ENCODE measurements at regions not wholly inside any gene's neighbourhood (a gene's known extent, or its start where the extent isn't known, plus 50 kb on each side); places are given as distances from the start of the nearest gene placed in this dataset.

GRCh38 chr20:57841297-57841866, 131.6 kb upstream of the PMEPA1 start:
- peak; percentile 17 for DNase-seq
- no peak overlapping the region for H2BK12ac ChIP-seq (ENCODE audit: insufficient read length, low read depth, low read length)
- no peak overlapping the region for H4K8ac ChIP-seq (replicated peaks; ENCODE audit: insufficient read length, low read depth, low read length)
- H4K5ac ChIP-seq (ENCODE audit: insufficient read length, low read depth, low read length): no peak overlapping the region
- H4K20me1 ChIP-seq (ENCODE audit: control insufficient read depth, insufficient read depth, insufficient read length): no peaks in the 10 kb centered on the region
- H3K27me3 ChIP-seq (ENCODE audit: insufficient read depth, low read length): no peaks in the 10 kb centered on the region
- H3K4ac ChIP-seq (ENCODE audit: low read depth, low read length): no peak overlapping the region
- no peaks in the 10 kb centered on the region for H3K23me2 ChIP-seq (ENCODE audit: insufficient read length, low read depth, low read length, poor library complexity, severe bottlenecking)
- no peak overlapping the region; the same call in 1 of the 2 replicates for H3K14ac ChIP-seq (ENCODE audit: insufficient read depth, low read length)
- no peak overlapping the region for H3K23ac ChIP-seq (ENCODE audit: insufficient read length, low read depth, low read length)
- H2BK20ac ChIP-seq (ENCODE audit: low read depth, low read length, poor library complexity, severe bottlenecking): no peak overlapping the region
- Mint-ChIP-seq H3K9me3 (no peaks in the 10 kb centered on the region), H3K36me3 (ENCODE audit: insufficient read depth in 1 of 3, low read depth in 3 of 3) (no peaks in the 10 kb centered on the region; a peak in 1 of 7 replicates), H3K4me3 (no peak overlapping the region), H3K27me3 (ENCODE audit: low read depth) (peaks cover 10% of the 10 kb centered on the region), H3K27ac (no peak overlapping the region), H3K4me1 (peaks cover 2 to 6% of the 10 kb centered on the region in 2 experiments; a peak in 2 of 4 replicates)
- no peak overlapping the region for H2BK15ac ChIP-seq (ENCODE audit: low read depth, low read length)
- H3K79me1 ChIP-seq (ENCODE audit: insufficient read depth, low read depth, low read length, poor library complexity, severe bottlenecking): no peaks in the 10 kb centered on the region
- no peak for TF ChIP-seq CTCF (conservative IDR thresholded peaks at IDR 0.05)
- H2BK120ac ChIP-seq (ENCODE audit: low read depth, low read length, poor library complexity, severe bottlenecking): no peak overlapping the region
- no peak overlapping the region for H3K56ac ChIP-seq (ENCODE audit: insufficient read length, low read depth, low read length)
- H2BK5ac ChIP-seq (ENCODE audit: insufficient read length, low read length): no peak overlapping the region
- H2AK5ac ChIP-seq (ENCODE audit: insufficient read length, low read length): no peak overlapping the region
- no peak overlapping the region for H4K91ac ChIP-seq (ENCODE audit: insufficient read length, low read depth, low read length)
- H3K18ac ChIP-seq (ENCODE audit: insufficient read length, low read depth, low read length): no peak overlapping the region
- no peak overlapping the region for H3T11ph ChIP-seq (ENCODE audit: low read length)
- no peaks in the 10 kb centered on the region for H3K79me2 ChIP-seq (ENCODE audit: insufficient read depth, low read length)
- no peaks in the 10 kb centered on the region for H3K4me1 ChIP-seq (ENCODE audit: insufficient read depth, low read length)
- no peak overlapping the region for H2AFZ ChIP-seq (ENCODE audit: low read length)
- no peak overlapping the region for H3K27ac ChIP-seq (ENCODE audit: insufficient read length, low read depth, low read length)
- H3K4me2 ChIP-seq (ENCODE audit: insufficient read depth, insufficient read length, low read length): no peak overlapping the region
- no peak overlapping the region for H3K9ac ChIP-seq (ENCODE audit: extremely low read depth, insufficient read length, low read length)
- no CpG with 5 or more reads among the region's 11 CpGs for WGBS (ENCODE audit: extremely low coverage, insufficient read length, low lambda C conversion rate)
- H3K9me3 ChIP-seq (ENCODE audit: control insufficient read depth, low read depth, low read length): no peaks in the 10 kb centered on the region
